HG03469 (cell line): ENCODE measurements at regions not wholly inside any gene's neighbourhood (a gene's known extent, or its start where the extent isn't known, plus 50 kb on each side); places are given as distances from the start of the nearest gene placed in this dataset.

Experiments
- ATAC-seq: cut with Tn5 transposase; IDR thresholded peaks from one replicate; pipeline ENCODE4 v1.9.1; 2021; ENCODE audit warnings: mild to moderate bottlenecking, moderate library complexity, moderate number of reproducible peaks; ENCODE audit not compliant: unreplicated experiment

- ATAC-seq = no peak
Observed at GRCh38 chr4:133776503-133776902, 425.1 kb downstream of the PABPC4L start.

GRCh38 chr4:133775881-133776280, 425.7 kb downstream of the PABPC4L start:
- no peak for ATAC-seq

- no peak for ATAC-seq
Observed at GRCh38 chr4:133775469-133775868, 426.1 kb downstream of the PABPC4L start.

- no peak for ATAC-seq
Observed at GRCh38 chr4:133759428-133759827, 442.2 kb downstream of the PABPC4L start.

- ATAC-seq = no peak
Observed at GRCh38 chr4:133741766-133742165, 459.8 kb downstream of the PABPC4L start.

GRCh38 chr4:133720001-133720400, 481.6 kb downstream of the PABPC4L start:
- no peak for ATAC-seq

- ATAC-seq = no peak
Observed at GRCh38 chr4:133719098-133719497, 482.5 kb downstream of the PABPC4L start.

GRCh38 chr4:133714211-133714610, 487.4 kb downstream of the PABPC4L start:
- ATAC-seq = no peak

GRCh38 chr4:133713340-133713739, 488.2 kb downstream of the PABPC4L start:
- no peak for ATAC-seq

GRCh38 chr4:133711817-133712216, 489.8 kb downstream of the PABPC4L start:
- no peak for ATAC-seq

- no peak for ATAC-seq
Observed at GRCh38 chr4:133694416-133694815, 507.2 kb downstream of the PABPC4L start.

GRCh38 chr4:133683967-133684366, 517.6 kb downstream of the PABPC4L start:
- ATAC-seq = no peak

- no peak for ATAC-seq
Observed at GRCh38 chr4:133668061-133668851, 519.2 kb downstream of the PCDH10 start.

- ATAC-seq = no peak
Observed at GRCh38 chr4:133647206-133647605, 498.1 kb downstream of the PCDH10 start.

GRCh38 chr4:133641191-133641590, 492.1 kb downstream of the PCDH10 start:
- no peak for ATAC-seq

GRCh38 chr4:133638751-133639150, 489.7 kb downstream of the PCDH10 start:
- no peak for ATAC-seq

- ATAC-seq = no peak
Observed at GRCh38 chr4:133637161-133637560, 488.1 kb downstream of the PCDH10 start.

GRCh38 chr4:133624744-133625143, 475.6 kb downstream of the PCDH10 start:
- no peak for ATAC-seq

- no peak for ATAC-seq
Observed at GRCh38 chr4:133623847-133624246, 474.8 kb downstream of the PCDH10 start.

- no peak for ATAC-seq
Observed at GRCh38 chr4:133621628-133622027, 472.5 kb downstream of the PCDH10 start.

GRCh38 chr4:133620555-133620954, 471.5 kb downstream of the PCDH10 start:
- no peak for ATAC-seq

GRCh38 chr4:133618963-133619362, 469.9 kb downstream of the PCDH10 start:
- no peak for ATAC-seq

- no peak for ATAC-seq
Observed at GRCh38 chr4:133600008-133600407, 450.9 kb downstream of the PCDH10 start.
